A673 (cell line): ENCODE measurements at regions not wholly inside any gene's neighbourhood (a gene's known extent, or its start where the extent isn't known, plus 50 kb on each side); places are given as distances from the start of the nearest gene placed in this dataset.

Experiments
- BruUV-seq: library from RNA; stranded (reverse); fragments of 400-500 nt; replicated peaks from 2 replicates; lab custom pipeline; 2021; lab: Mats Ljungman, UMichigan
- CTCF ChIA-PET: fragments of 300-600 bp; sonication (Branson Sonifier 250); formaldehyde crosslinking; loops from one replicate; lab custom pipeline; 2022; ENCODE audit warnings: antibody characterized with exemption; lab: Charles Lee
- POLR2A ChIA-PET: fragments of 300-600 bp; sonication (Branson Sonifier 250); formaldehyde crosslinking; loops from one replicate; lab custom pipeline; 2022; ENCODE audit warnings: antibody characterized with exemption; ENCODE audit not compliant: low non-redundant PET; lab: Charles Lee
- DNase-seq: peaks from one replicate; pipeline ENCODE4 v3.0.0-alpha.2; 2015; ENCODE audit warnings: low spot score
- H3K27ac ChIP-seq: fragments of 200-600 bp; sonication (generic); 2 replicates; pipeline ENCODE4 v1.5.1; 2016; ENCODE audit warnings: mixed run types, low read depth, mild to moderate bottlenecking, mixed read lengths, antibody characterized with exemption, low read length; ENCODE audit not compliant: poor library complexity, severe bottlenecking
- H3K27me3 ChIP-seq: fragments of 200-600 bp; sonication (generic); replicated peaks from 2 replicates; pipeline ENCODE4 v1.6.1; 2017; ENCODE audit warnings: mixed run types, low read depth, mild to moderate bottlenecking, mixed read lengths, antibody characterized with exemption, low read length; ENCODE audit not compliant: insufficient read depth, poor library complexity
- H3K36me3 ChIP-seq: fragments of 200-600 bp; sonication (generic); 2 replicates; pipeline ENCODE4 v1.6.1; 2016; ENCODE audit warnings: mixed run types, mild to moderate bottlenecking, mixed read lengths, antibody characterized with exemption, low read length; ENCODE audit not compliant: insufficient read depth, poor library complexity, severe bottlenecking
- H3K4me1 ChIP-seq: fragments of 200-600 bp; sonication (generic); 2 replicates; pipeline ENCODE4 v1.6.1; 2017; ENCODE audit warnings: mixed run types, mild to moderate bottlenecking, mixed read lengths, antibody characterized with exemption, low read length; ENCODE audit not compliant: insufficient read depth, poor library complexity, severe bottlenecking
- H3K4me3 ChIP-seq: fragments of 200-600 bp; sonication (generic); 2 replicates; pipeline ENCODE4 v1.5.1; 2016; ENCODE audit warnings: low read depth, mixed run types, mild to moderate bottlenecking, mixed read lengths, low read length; ENCODE audit not compliant: poor library complexity, severe bottlenecking
- H3K9me3 ChIP-seq: fragments of 200-600 bp; sonication (generic); 2 replicates; pipeline ENCODE4 v1.6.1; 2016; ENCODE audit warnings: mixed run types, low read depth, mild to moderate bottlenecking, mixed read lengths, antibody characterized with exemption, low read length; ENCODE audit not compliant: poor library complexity, severe bottlenecking
- EZH2 ChIP-seq: fragments of 200-600 bp; sonication (generic); IDR thresholded peaks from 2 replicates; pipeline ENCODE4 v1.6.1; 2017; ENCODE audit warnings: borderline replicate concordance, low read depth, mild to moderate bottlenecking, mixed read lengths, antibody characterized with exemption, low read length; ENCODE audit not compliant: poor library complexity, severe bottlenecking
- intact Hi-C: fragments of 100-400 bp; cut with micrococcal nuclease; formaldehyde crosslinking; loops from one replicate; pipeline ENCODE4 v1.10.0; 2022; ENCODE audit not compliant: unreplicated experiment
- TF ChIP-seq, protein P1 (sequence below): fragments of 300-800, 200-600 bp; sonication (generic); conservative IDR thresholded peaks from 2 replicates; pipeline ENCODE4 v1.5.1; 2017; ENCODE audit warnings: low read depth, mild to moderate bottlenecking, antibody characterized with exemption, low read length, moderate library complexity, mixed read lengths

- BruUV-seq, result no TSS peak
- Histone ChIP-seq H3K27me3 (no peaks in the 10 kb centered on the region), H3K4me3 (no peak overlapping the region), H3K27ac (no peak overlapping the region), H3K36me3 (no peaks in the 10 kb centered on the region), H3K4me1 (no peaks in the 10 kb centered on the region), H3K9me3 (no peaks in the 10 kb centered on the region)
- POLR2A ChIA-PET, result no interaction called here
- intact Hi-C loops, result no loop called here
- CTCF ChIA-PET, result no interaction called here
- DNase-seq, result no peak
- no peak for TF ChIP-seq EZH2
- TF ChIP-seq, protein P1, sequence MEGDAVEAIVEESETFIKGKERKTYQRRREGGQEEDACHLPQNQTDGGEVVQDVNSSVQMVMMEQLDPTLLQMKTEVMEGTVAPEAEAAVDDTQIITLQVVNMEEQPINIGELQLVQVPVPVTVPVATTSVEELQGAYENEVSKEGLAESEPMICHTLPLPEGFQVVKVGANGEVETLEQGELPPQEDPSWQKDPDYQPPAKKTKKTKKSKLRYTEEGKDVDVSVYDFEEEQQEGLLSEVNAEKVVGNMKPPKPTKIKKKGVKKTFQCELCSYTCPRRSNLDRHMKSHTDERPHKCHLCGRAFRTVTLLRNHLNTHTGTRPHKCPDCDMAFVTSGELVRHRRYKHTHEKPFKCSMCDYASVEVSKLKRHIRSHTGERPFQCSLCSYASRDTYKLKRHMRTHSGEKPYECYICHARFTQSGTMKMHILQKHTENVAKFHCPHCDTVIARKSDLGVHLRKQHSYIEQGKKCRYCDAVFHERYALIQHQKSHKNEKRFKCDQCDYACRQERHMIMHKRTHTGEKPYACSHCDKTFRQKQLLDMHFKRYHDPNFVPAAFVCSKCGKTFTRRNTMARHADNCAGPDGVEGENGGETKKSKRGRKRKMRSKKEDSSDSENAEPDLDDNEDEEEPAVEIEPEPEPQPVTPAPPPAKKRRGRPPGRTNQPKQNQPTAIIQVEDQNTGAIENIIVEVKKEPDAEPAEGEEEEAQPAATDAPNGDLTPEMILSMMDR, result no peak
Measured at GRCh38 chr13:31862828-31863227, 123.5 kb downstream of the RXFP2 start.

- no peak overlapping the region for H3K27ac ChIP-seq
- TF ChIP-seq EZH2, result no peak
- TF ChIP-seq, protein P1, result no peak
Measured at GRCh38 chr13:31864307-31864706, 125.0 kb downstream of the RXFP2 start.

DNA sequence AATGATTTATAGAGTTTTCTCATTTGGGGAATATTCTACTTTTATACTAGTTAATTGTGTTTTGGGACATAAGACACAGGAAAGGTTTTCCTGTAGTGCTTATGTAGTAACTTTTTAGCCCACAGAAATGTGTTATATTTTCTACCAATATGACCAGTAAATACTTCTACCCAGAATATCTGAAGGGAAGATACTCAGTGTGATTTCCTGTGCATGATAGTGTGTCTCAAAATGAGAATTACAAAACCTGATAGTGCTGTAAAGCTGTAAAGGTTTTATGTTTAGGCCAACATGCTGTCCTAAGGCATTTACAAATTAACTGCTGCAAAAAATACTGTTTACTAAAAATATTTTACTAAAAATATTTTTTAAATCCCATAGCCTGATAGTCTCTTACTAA lies 126.8 kb downstream of the RXFP2 start:
- TF ChIP-seq, protein P1, result no peak
- no peak for TF ChIP-seq EZH2
- H3K27ac ChIP-seq, result no peak overlapping the region
- H3K9me3 ChIP-seq, result no peaks in the 10 kb centered on the region
- no peaks in the 10 kb centered on the region for H3K36me3 ChIP-seq
- no peak overlapping the region for H3K4me3 ChIP-seq
- DNase-seq, result no peak
- no peaks in the 10 kb centered on the region for H3K27me3 ChIP-seq
- intact Hi-C loops, result no loop called here
- ChIA-PET POLR2A (no interaction called here), CTCF (no interaction called here)
- BruUV-seq, result no TSS peak
- H3K4me1 ChIP-seq, result no peaks in the 10 kb centered on the region

More at GRCh38 chr13:31864307-31864706, 125.0 kb downstream of the RXFP2 start:
- Histone ChIP-seq H3K36me3 (no peaks in the 10 kb centered on the region), H3K9me3 (no peaks in the 10 kb centered on the region), H3K27me3 (no peaks in the 10 kb centered on the region), H3K4me1 (no peaks in the 10 kb centered on the region), H3K4me3 (no peak overlapping the region)
- DNase-seq, result no peak
- ChIA-PET CTCF (no interaction called here), POLR2A (no interaction called here)
- BruUV-seq, result no TSS peak
- intact Hi-C loops, result no loop called here
